Mesendoderm (in vitro differentiated cells): ENCODE measurements at regions not wholly inside any gene's neighbourhood (a gene's known extent, or its start where the extent isn't known, plus 50 kb on each side); places are given as distances from the start of the nearest gene placed in this dataset.

ENCODE experiments used
- DNase-seq: peaks from one replicate; pipeline ENCODE4 v3.0.0; 2013
- H2AK5ac ChIP-seq: 2 replicates; pipeline ENCODE4 v1.6.1; 2013; ENCODE audit warnings: low read length, inconsistent platforms
- H2BK120ac ChIP-seq: 2 replicates; pipeline ENCODE4 v1.6.1; 2013; ENCODE audit warnings: low read depth, mild to moderate bottlenecking, low read length, moderate library complexity, mixed read lengths
- H2BK15ac ChIP-seq: replicated peaks from 2 replicates; pipeline ENCODE4 v1.6.1; 2013; ENCODE audit warnings: low read depth, mild to moderate bottlenecking, moderate library complexity
- H2BK5ac ChIP-seq: 2 replicates; pipeline ENCODE4 v1.6.1; 2013; ENCODE audit warnings: low read length, inconsistent platforms
- H3K18ac ChIP-seq: 2 replicates; pipeline ENCODE4 v1.6.1; 2013; ENCODE audit warnings: mild to moderate bottlenecking, low read length, mixed read lengths
- H3K23ac ChIP-seq: one replicate; pipeline ENCODE4 v1.6.1; 2013; ENCODE audit warnings: low read length
- H3K27ac ChIP-seq: 2 replicates; pipeline ENCODE4 v1.5.1; 2013; ENCODE audit warnings: low read depth, mild to moderate bottlenecking, inconsistent platforms, low read length, moderate library complexity
- H3K27me3 ChIP-seq: 2 replicates; pipeline ENCODE4 v1.6.1; 2013; ENCODE audit warnings: low read length, control low read depth, mild to moderate bottlenecking, inconsistent platforms; ENCODE audit not compliant: insufficient read depth, poor library complexity
- H3K36me3 ChIP-seq: 2 replicates; pipeline ENCODE4 v1.6.1; 2013; ENCODE audit warnings: low read length, inconsistent platforms; ENCODE audit not compliant: control insufficient read depth, insufficient read depth
- H3K4ac ChIP-seq: one replicate; pipeline ENCODE4 v1.6.1; 2013; ENCODE audit warnings: low read depth, mild to moderate bottlenecking, low read length, moderate library complexity
- H3K4me1 ChIP-seq: 2 replicates; pipeline ENCODE4 v1.6.1; 2013; ENCODE audit warnings: low read depth, low read length, inconsistent platforms; ENCODE audit not compliant: control insufficient read depth
- H3K4me2 ChIP-seq: 2 replicates; pipeline ENCODE4 v1.6.1; 2013; ENCODE audit warnings: low read length
- H3K4me3 ChIP-seq: 2 replicates; pipeline ENCODE4 v1.5.1; 2013; ENCODE audit warnings: mild to moderate bottlenecking, low read length
- H3K56ac ChIP-seq: one replicate; pipeline ENCODE4 v1.6.1; 2013; ENCODE audit warnings: low read length
- H3K79me1 ChIP-seq: 2 replicates; pipeline ENCODE4 v1.6.1; 2013; ENCODE audit warnings: low read length, inconsistent platforms
- H3K79me2 ChIP-seq: 2 replicates; pipeline ENCODE4 v1.6.1; 2013; ENCODE audit warnings: mild to moderate bottlenecking, low read length; ENCODE audit not compliant: control insufficient read depth, insufficient read depth
- H3K9ac ChIP-seq: 2 replicates; pipeline ENCODE4 v1.6.1; 2013; ENCODE audit warnings: low read length, inconsistent platforms
- H4K5ac ChIP-seq: one replicate; pipeline ENCODE4 v1.6.1; 2013; ENCODE audit warnings: low read length
- H4K8ac ChIP-seq: one replicate; pipeline ENCODE4 v1.6.1; 2013; ENCODE audit warnings: low read depth, mild to moderate bottlenecking, control low read depth, low read length, moderate library complexity
- WGBS: extraction: QIAGEN DNeasy Blood & Tissue Kit; methylation state at CpG from one replicate; pipeline ENCODE4 v1.1.7; 2013; ENCODE audit warnings: low lambda C conversion rate, missing lambda C conversion rate; ENCODE audit not compliant: insufficient coverage; ENCODE audit errors: extremely low coverage; 5-methylcytosine and 5-hydroxymethylcytosine counted together

DNA sequence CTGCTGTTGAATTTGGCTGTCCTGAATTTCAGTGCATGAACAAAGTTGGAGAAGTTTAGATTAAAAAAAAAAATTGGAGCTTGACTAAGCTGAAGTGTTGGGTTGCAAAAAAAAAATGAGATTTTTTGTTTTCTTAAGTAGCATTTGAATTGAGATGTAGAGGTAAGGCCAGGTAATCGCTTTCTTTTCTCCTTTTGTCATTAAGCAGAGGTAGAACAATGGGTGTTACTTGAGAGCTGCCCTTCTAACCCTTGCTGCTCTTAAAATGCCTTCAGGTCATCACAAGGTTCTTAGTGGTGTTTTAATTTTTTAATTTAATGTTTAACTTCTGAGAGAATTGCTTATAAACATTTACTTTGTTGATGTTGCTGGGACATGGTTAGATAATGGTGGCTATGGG is 84.1 kb upstream of the PRDM1 start:
- no CpG with 5 or more reads among the region's 1 CpG for WGBS
- DNase-seq: peak; percentile 63

DNA sequence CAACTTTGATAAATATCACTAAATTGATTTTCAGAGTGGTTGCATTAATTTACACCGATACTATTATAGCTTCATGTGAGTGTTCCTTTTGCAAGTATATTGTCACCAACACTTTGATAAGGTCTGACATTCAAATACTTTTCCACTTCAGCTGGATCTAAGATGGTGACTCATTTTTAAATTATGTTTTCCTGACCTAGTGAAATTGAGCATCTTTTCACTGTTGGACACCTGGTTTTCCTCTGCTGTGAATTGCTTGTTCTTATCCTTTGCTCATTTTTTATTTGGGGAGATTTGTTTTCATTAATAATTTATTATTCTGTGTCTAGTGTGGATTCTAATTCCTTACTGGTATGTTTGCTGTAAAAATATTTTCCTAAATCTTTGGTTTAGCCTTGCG is 85.2 kb upstream of the PRDM1 start:
- H2AK5ac ChIP-seq: no peak overlapping the region
- no peaks in the 10 kb centered on the region for H3K79me2 ChIP-seq
- no peak overlapping the region for H3K18ac ChIP-seq
- no peak for DNase-seq
- H3K4ac ChIP-seq: no peak overlapping the region
- H3K36me3 ChIP-seq: no peaks in the 10 kb centered on the region
- peaks cover 11% of the 10 kb centered on the region for H3K4me1 ChIP-seq
- no peak overlapping the region for H3K27ac ChIP-seq
- no CpG with 5 or more reads among the region's 2 CpGs for WGBS
- no peak overlapping the region for H3K4me3 ChIP-seq
- H2BK5ac ChIP-seq: no peak overlapping the region
- no peak overlapping the region for H2BK120ac ChIP-seq
- H3K56ac ChIP-seq: no peak overlapping the region
- H4K5ac ChIP-seq: no peak overlapping the region
- H3K4me2 ChIP-seq: no peak overlapping the region
- no peak overlapping the region for H3K9ac ChIP-seq
- no peaks in the 10 kb centered on the region for H3K79me1 ChIP-seq
- peaks cover 2% of the 10 kb centered on the region for H3K27me3 ChIP-seq
- H3K23ac ChIP-seq: no peak overlapping the region
- H4K8ac ChIP-seq: no peak overlapping the region
- H2BK15ac ChIP-seq: no peak overlapping the region

More for the DNA sequence above, 84.1 kb upstream of the PRDM1 start:
- Histone ChIP-seq H2BK120ac (no peak overlapping the region), H3K18ac (no peak overlapping the region), H2BK5ac (no peak overlapping the region), H3K4me2 (no peak overlapping the region), H3K79me1 (no peaks in the 10 kb centered on the region), H3K4me1 (peaks cover 16% of the 10 kb centered on the region), H3K4ac (no peak overlapping the region), H2BK15ac (no peak overlapping the region), H3K4me3 (no peak overlapping the region), H4K5ac (no peak overlapping the region), H4K8ac (no peak overlapping the region), H3K36me3 (no peaks in the 10 kb centered on the region), H3K79me2 (no peaks in the 10 kb centered on the region), H3K23ac (no peak overlapping the region), H2AK5ac (no peak overlapping the region), H3K27ac (no peak overlapping the region), H3K9ac (no peak overlapping the region), H3K56ac (no peak overlapping the region), H3K27me3 (peaks cover under 1% of the 10 kb centered on the region)

GRCh38 chr6:105997482-105997881 is 88.7 kb upstream of the PRDM1 start:
- Histone ChIP-seq H3K27me3 (peaks cover 4% of the 10 kb centered on the region), H3K4me3 (no peak overlapping the region), H4K8ac (no peak overlapping the region), H3K4me1 (no peaks in the 10 kb centered on the region), H3K79me2 (no peaks in the 10 kb centered on the region), H2AK5ac (no peak overlapping the region), H2BK5ac (no peak overlapping the region), H3K23ac (no peak overlapping the region), H2BK120ac (no peak overlapping the region), H3K18ac (no peak overlapping the region), H2BK15ac (no peak overlapping the region), H3K4me2 (no peak overlapping the region), H4K5ac (no peak overlapping the region), H3K9ac (no peak overlapping the region), H3K79me1 (no peaks in the 10 kb centered on the region), H3K27ac (no peak overlapping the region), H3K4ac (no peak overlapping the region), H3K56ac (no peak overlapping the region), H3K36me3 (no peaks in the 10 kb centered on the region)
- DNase-seq: no peak
- no CpG with 5 or more reads among the region's 4 CpGs for WGBS

GRCh38 chr6:105995391-105995865 is 90.7 kb upstream of the PRDM1 start:
- no peak overlapping the region for H4K5ac ChIP-seq
- no peak overlapping the region for H2AK5ac ChIP-seq
- H3K4me3 ChIP-seq: no peak overlapping the region
- H3K27me3 ChIP-seq: peaks cover 4% of the 10 kb centered on the region
- no peak overlapping the region for H3K23ac ChIP-seq
- no peaks in the 10 kb centered on the region for H3K4me1 ChIP-seq
- H3K4me2 ChIP-seq: no peak overlapping the region
- peak overlapping the region; percentile 15 for H2BK15ac ChIP-seq
- no peak overlapping the region for H3K4ac ChIP-seq
- H3K56ac ChIP-seq: no peak overlapping the region
- H3K79me2 ChIP-seq: no peaks in the 10 kb centered on the region
- no peak overlapping the region for H2BK120ac ChIP-seq
- no peak overlapping the region for H3K9ac ChIP-seq
- no peaks in the 10 kb centered on the region for H3K36me3 ChIP-seq
- no peak overlapping the region for H3K27ac ChIP-seq
- H2BK5ac ChIP-seq: no peak overlapping the region
- H4K8ac ChIP-seq: no peak overlapping the region
- WGBS: no CpG with 5 or more reads among the region's 6 CpGs
- DNase-seq: no peak
- no peak overlapping the region for H3K18ac ChIP-seq
- no peaks in the 10 kb centered on the region for H3K79me1 ChIP-seq

DNA sequence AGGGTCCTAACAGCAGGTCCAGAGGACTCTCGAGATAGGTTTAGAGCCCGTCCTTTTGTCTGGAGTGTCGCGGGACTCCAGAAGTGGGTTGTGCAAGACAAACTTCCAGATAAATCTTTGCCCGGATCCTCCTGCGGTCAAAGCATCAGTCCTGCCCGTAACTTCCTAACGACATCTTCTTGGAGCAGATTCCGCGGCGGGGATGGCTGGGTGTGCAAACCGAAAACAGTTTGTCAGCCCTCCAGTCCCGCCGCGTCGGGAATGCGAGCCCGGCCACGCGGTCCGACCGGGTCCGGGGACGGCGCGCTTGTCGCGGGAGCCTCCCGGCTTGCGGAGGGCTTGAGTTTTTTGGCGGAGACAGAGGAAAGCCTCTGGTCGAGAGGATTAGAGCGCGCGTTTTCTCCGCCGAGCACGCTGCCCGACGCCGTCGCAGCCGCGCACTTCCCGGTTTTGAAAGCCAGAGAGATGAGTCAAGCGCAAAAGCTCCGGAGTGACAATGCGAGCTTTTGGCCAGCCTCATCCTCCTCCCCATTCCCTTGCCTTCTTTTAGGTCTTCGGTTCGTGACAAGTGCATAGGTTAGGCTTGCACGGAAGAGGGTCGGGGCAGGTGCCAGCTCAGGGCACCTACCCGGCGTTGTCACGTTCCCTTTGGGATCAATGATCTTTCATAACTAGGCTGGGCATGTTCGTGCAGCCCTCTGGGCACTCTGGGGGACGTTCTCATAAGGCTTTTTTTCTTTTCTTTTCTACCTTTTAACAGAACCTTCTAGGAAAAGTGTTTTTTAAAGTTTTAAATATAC is 91.3 kb upstream of the PRDM1 start:
- peak overlapping the region; percentile 59 for H3K23ac ChIP-seq
- no peak overlapping the region for H4K5ac ChIP-seq
- peak overlapping the region; percentile 84 for H3K56ac ChIP-seq
- WGBS: no CpG with 5 or more reads among the region's 57 CpGs
- H3K4me2 ChIP-seq: peak overlapping the region; percentile 94
- no peaks in the 10 kb centered on the region for H3K79me2 ChIP-seq
- H3K27ac ChIP-seq: no peak overlapping the region
- H3K9ac ChIP-seq: peak overlapping the region; percentile 70
- H3K4me3 ChIP-seq: peak overlapping the region; percentile 50
- H3K36me3 ChIP-seq: no peaks in the 10 kb centered on the region
- H3K27me3 ChIP-seq: peaks cover 4% of the 10 kb centered on the region
- peak overlapping the region; percentile 25 for H3K18ac ChIP-seq
- H2BK120ac ChIP-seq: peak overlapping the region; percentile 16
- no peak overlapping the region for H4K8ac ChIP-seq
- no peak overlapping the region for H2BK15ac ChIP-seq
- no peaks in the 10 kb centered on the region for H3K79me1 ChIP-seq
- peak; percentile 83 for DNase-seq
- H3K4ac ChIP-seq: no peak overlapping the region
- H2BK5ac ChIP-seq: no peak overlapping the region
- peaks cover 4% of the 10 kb centered on the region for H3K4me1 ChIP-seq
- H2AK5ac ChIP-seq: no peak overlapping the region
